H1 (cell line): ENCODE measurements at regions not wholly inside any gene's neighbourhood (a gene's known extent, or its start where the extent isn't known, plus 50 kb on each side); places are given as distances from the start of the nearest gene placed in this dataset.
A peak's percentile ranks its signal among the peaks of the same experiment; 100 is the strongest.

Experiments used
- CTCF ChIA-PET: fragments of 300-600 bp; sonication (Branson Sonifier 250); formaldehyde crosslinking; loops from one replicate; lab custom pipeline; 2021; ENCODE audit not compliant: partially characterized antibody; lab: Charles Lee
- POLR2A ChIA-PET: fragments of 300-600 bp; sonication (Branson Sonifier 250); formaldehyde crosslinking; loops from one replicate; lab custom pipeline; 2021; ENCODE audit warnings: inconsistent platforms; ENCODE audit not compliant: partially characterized antibody; lab: Charles Lee
- DNase-seq, 2 experiments: peaks; one replicate each; pipeline versions ENCODE4 v3.0.0 to v3.0.0-alpha.2; 2010 to 2022; ENCODE audit warnings: low spot score in 2 of 2, low read depth in 1 of 2, mixed read lengths in 1 of 2
- FAIRE-seq: peaks from 2 replicates; lab custom pipeline; 2011; peaks lifted over from hg19 to GRCh38; lab: Jason Lieb, UNC
- H2AFZ ChIP-seq: 2 replicates; pipeline ENCODE4 v1.8.1; 2012; ENCODE audit warnings: low read length, inconsistent platforms
- H2AK5ac ChIP-seq: 2 replicates; pipeline ENCODE4 v1.6.1; 2013; ENCODE audit warnings: low read depth, low read length
- H2BK120ac ChIP-seq: replicated peaks from 2 replicates; pipeline ENCODE3; 2013; ENCODE audit warnings: low read depth, low read length, inconsistent platforms
- H2BK12ac ChIP-seq: 2 replicates; pipeline ENCODE4 v1.6.1; 2013; ENCODE audit warnings: low read depth, low read length
- H2BK15ac ChIP-seq: 2 replicates; pipeline ENCODE4 v1.6.1; 2013; ENCODE audit warnings: low read length
- H2BK20ac ChIP-seq: 2 replicates; pipeline ENCODE4 v1.6.1; 2013; ENCODE audit warnings: low read length
- H2BK5ac ChIP-seq: 2 replicates; pipeline ENCODE4 v1.6.1; 2013; ENCODE audit warnings: low read depth, low read length
- H3K14ac ChIP-seq: 2 replicates; pipeline ENCODE4 v1.6.1; 2013; ENCODE audit warnings: inconsistent platforms; ENCODE audit not compliant: insufficient read length
- H3K18ac ChIP-seq: 2 replicates; pipeline ENCODE4 v1.6.1; 2013; ENCODE audit warnings: low read length; ENCODE audit errors: extremely low read depth
- H3K23ac ChIP-seq: 2 replicates; pipeline ENCODE4 v1.6.1; 2013; ENCODE audit warnings: inconsistent platforms; ENCODE audit not compliant: insufficient read length
- H3K23me2 ChIP-seq: 2 replicates; pipeline ENCODE4 v1.6.1; 2013; ENCODE audit warnings: low read depth, low read length
- H3K27ac ChIP-seq: 2 replicates; pipeline ENCODE4 v1.6.1; 2011; ENCODE audit warnings: low read depth, low read length, inconsistent platforms
- H3K27me3 ChIP-seq, 4 experiments: replicated peaks in 1 of 4; 1 replicate in 1 of 4; 2 replicates in 3 of 4; pipeline versions ENCODE4 v1.6.1 to v1.8.1; 2011 to 2013; ENCODE audit warnings: low read length in 3 of 4, mild to moderate bottlenecking in 3 of 4, inconsistent platforms in 2 of 4, mixed read lengths in 2 of 4, moderate library complexity in 1 of 4; ENCODE audit not compliant: control insufficient read depth in 3 of 4, insufficient read depth in 3 of 4; ENCODE audit errors: extremely low read depth in 1 of 4
- H3K36me3 ChIP-seq, 4 experiments: 2 replicates each; pipeline versions ENCODE4 v1.6.1 to v1.8.1; 2011 to 2013; ENCODE audit warnings: mild to moderate bottlenecking in 4 of 4, low read length in 3 of 4, moderate library complexity in 2 of 4, control low read depth in 1 of 4, inconsistent platforms in 1 of 4; ENCODE audit not compliant: insufficient read depth in 4 of 4, control insufficient read depth in 2 of 4
- H3K4ac ChIP-seq: replicated peaks from 2 replicates; pipeline ENCODE3; 2013; ENCODE audit warnings: low read length, low read depth, mixed read lengths, inconsistent platforms; ENCODE audit not compliant: insufficient read length
- H3K4me1 ChIP-seq, 4 experiments: replicated peaks in 1 of 4; 1 replicate in 1 of 4; 2 replicates in 3 of 4; pipeline versions ENCODE4 v1.6.1 to v1.8.1; 2011 to 2013; ENCODE audit warnings: low read length in 3 of 4, inconsistent platforms in 2 of 4, mixed read lengths in 1 of 4; ENCODE audit not compliant: insufficient read depth in 4 of 4, control insufficient read depth in 3 of 4
- H3K4me2 ChIP-seq, 2 experiments: 2 replicates each; pipeline versions ENCODE4 v1.6.1 to v1.8.1; 2011 to 2013; ENCODE audit warnings: low read depth in 2 of 2, low read length in 2 of 2, control low read depth in 1 of 2, inconsistent platforms in 1 of 2, mild to moderate bottlenecking in 1 of 2; ENCODE audit not compliant: insufficient read depth in 1 of 2
- H3K4me3 ChIP-seq, 4 experiments: fragments of 200-600, 300-600 bp in 1 of 4; sonication (generic), shearing (Covaris generic), sonication (Bioruptor Twin) in 1 of 4; 2 replicates each; pipeline versions ENCODE4 v1.5.1 to v1.8.1; 2011 to 2016; ENCODE audit warnings: low read length in 4 of 4, low read depth in 3 of 4, control low read depth in 2 of 4, inconsistent platforms in 2 of 4, mild to moderate bottlenecking in 2 of 4, mixed read lengths in 1 of 4, moderate library complexity in 1 of 4; ENCODE audit not compliant: insufficient read depth in 2 of 4; ENCODE audit errors: extremely low read depth in 1 of 4
- H3K56ac ChIP-seq: replicated peaks from 2 replicates; pipeline ENCODE3; 2013; ENCODE audit warnings: low read depth, mild to moderate bottlenecking, mixed read lengths, low read length, inconsistent platforms; ENCODE audit not compliant: insufficient read length
- H3K79me1 ChIP-seq: 2 replicates; pipeline ENCODE4 v1.6.1; 2013; ENCODE audit warnings: low read depth, low read length, control low read depth
- H3K79me2 ChIP-seq, 2 experiments: 2 replicates each; pipeline versions ENCODE4 v1.6.1 to v1.8.1; 2012 to 2013; ENCODE audit warnings: low read length in 2 of 2, mild to moderate bottlenecking in 2 of 2, inconsistent platforms in 1 of 2; ENCODE audit not compliant: insufficient read depth in 2 of 2, control insufficient read depth in 1 of 2
- H3K9ac ChIP-seq, 4 experiments: replicated peaks in 1 of 4; 1 replicate in 1 of 4; 2 replicates in 3 of 4; pipeline versions ENCODE4 v1.6.1 to v1.8.1; 2011 to 2013; ENCODE audit warnings: low read depth in 3 of 4, low read length in 3 of 4, control low read depth in 2 of 4, mild to moderate bottlenecking in 2 of 4, moderate library complexity in 2 of 4, inconsistent platforms in 1 of 4; ENCODE audit errors: extremely low read depth in 1 of 4
- H3K9me3 ChIP-seq, 2 experiments: 2 replicates each; pipeline versions ENCODE4 v1.6.1 to v1.8.1; 2012 to 2013; ENCODE audit warnings: mild to moderate bottlenecking in 2 of 2, moderate library complexity in 2 of 2, control low read depth in 1 of 2, inconsistent platforms in 1 of 2, low read depth in 1 of 2, low read length in 1 of 2, mixed read lengths in 1 of 2; ENCODE audit not compliant: insufficient read depth in 2 of 2
- H4K20me1 ChIP-seq, 2 experiments: replicated peaks in 1 of 2; 2 replicates each; pipeline versions ENCODE3 to v1.8.1; 2011 to 2013; ENCODE audit warnings: inconsistent platforms in 2 of 2, low read length in 2 of 2, mild to moderate bottlenecking in 1 of 2; ENCODE audit not compliant: insufficient read depth in 2 of 2, control insufficient read depth in 1 of 2
- H4K5ac ChIP-seq: 2 replicates; pipeline ENCODE4 v1.6.1; 2013; ENCODE audit warnings: low read length, low read depth, mixed read lengths, inconsistent platforms; ENCODE audit not compliant: insufficient read length
- H4K8ac ChIP-seq: 2 replicates; pipeline ENCODE4 v1.8.0; 2013; ENCODE audit warnings: mild to moderate bottlenecking, moderate library complexity, low read length, inconsistent platforms; ENCODE audit not compliant: insufficient read depth; ENCODE audit errors: extremely low read depth
- H4K91ac ChIP-seq: replicated peaks from 2 replicates; pipeline ENCODE3; 2013; ENCODE audit warnings: low read length, mixed read lengths, inconsistent platforms; ENCODE audit not compliant: insufficient read length
- CBX5 ChIP-seq: fragments of 300-800, 300-1000 bp; sonication (generic); IDR thresholded peaks from 2 replicates; pipeline ENCODE4 v1.7.1; 2016; ENCODE audit warnings: antibody characterized with exemption, low read length, low read depth
- EP300 ChIP-seq, 2 experiments: IDR thresholded peaks; 1 replicate in 1 of 2; 2 replicates in 1 of 2; pipeline ENCODE4 v1.6.1; 2011 to 2012; ENCODE audit warnings: low read depth in 2 of 2, low read length in 2 of 2, mild to moderate bottlenecking in 2 of 2, borderline replicate concordance in 1 of 2, inconsistent platforms in 1 of 2, moderate library complexity in 1 of 2
- KDM5A ChIP-seq: fragments of 200-600 bp; IDR thresholded peaks from 2 replicates; pipeline ENCODE4 v1.7.1; 2012; ENCODE audit warnings: mild to moderate bottlenecking, low read length, inconsistent platforms, mixed read lengths
- POLR2AphosphoS5 ChIP-seq: IDR thresholded peaks from 2 replicates; pipeline ENCODE4 v1.6.1; 2011; ENCODE audit warnings: low read depth, low read length
- SP1 ChIP-seq: IDR thresholded peaks from 2 replicates; pipeline ENCODE4 v1.6.1; 2011; ENCODE audit warnings: low read depth, low read length
- SUZ12 ChIP-seq: fragments of 200-600 bp; sonication (generic); IDR thresholded peaks from 2 replicates; pipeline ENCODE4 v1.6.1; 2012; ENCODE audit warnings: mild to moderate bottlenecking, inconsistent platforms, low read length, moderate library complexity, mixed read lengths
- TEAD4 ChIP-seq: IDR thresholded peaks from 2 replicates; pipeline ENCODE4 v1.6.1; 2012; ENCODE audit warnings: low read depth, low read length, inconsistent platforms, mixed read lengths
- WGBS, 2 experiments: shearing (Covaris generic) in 1 of 2; methylation state at CpG; one replicate each; pipeline versions ENCODE4 v1.1.6 to v1.1.7; 2013 to 2015; ENCODE audit warnings: low lambda C conversion rate in 2 of 2, mixed read lengths in 2 of 2, inconsistent platforms in 1 of 2, low coverage in 1 of 2, missing lambda C conversion rate in 1 of 2; ENCODE audit not compliant: insufficient replicate concordance in 2 of 2, insufficient coverage in 1 of 2, insufficient read length in 1 of 2; ENCODE audit errors: extremely low coverage in 1 of 2, missing lambda C conversion rate in 1 of 2; 5-methylcytosine and 5-hydroxymethylcytosine counted together
- TF ChIP-seq, protein P1 (sequence below): IDR thresholded peaks from 2 replicates; pipeline ENCODE4 v1.6.1; 2012; ENCODE audit warnings: low read length, inconsistent platforms
- TF ChIP-seq, protein P2 (sequence below): IDR thresholded peaks from 2 replicates; pipeline ENCODE4 v1.6.1; 2011; ENCODE audit warnings: low read length, improper control_type of control experiment

DNA sequence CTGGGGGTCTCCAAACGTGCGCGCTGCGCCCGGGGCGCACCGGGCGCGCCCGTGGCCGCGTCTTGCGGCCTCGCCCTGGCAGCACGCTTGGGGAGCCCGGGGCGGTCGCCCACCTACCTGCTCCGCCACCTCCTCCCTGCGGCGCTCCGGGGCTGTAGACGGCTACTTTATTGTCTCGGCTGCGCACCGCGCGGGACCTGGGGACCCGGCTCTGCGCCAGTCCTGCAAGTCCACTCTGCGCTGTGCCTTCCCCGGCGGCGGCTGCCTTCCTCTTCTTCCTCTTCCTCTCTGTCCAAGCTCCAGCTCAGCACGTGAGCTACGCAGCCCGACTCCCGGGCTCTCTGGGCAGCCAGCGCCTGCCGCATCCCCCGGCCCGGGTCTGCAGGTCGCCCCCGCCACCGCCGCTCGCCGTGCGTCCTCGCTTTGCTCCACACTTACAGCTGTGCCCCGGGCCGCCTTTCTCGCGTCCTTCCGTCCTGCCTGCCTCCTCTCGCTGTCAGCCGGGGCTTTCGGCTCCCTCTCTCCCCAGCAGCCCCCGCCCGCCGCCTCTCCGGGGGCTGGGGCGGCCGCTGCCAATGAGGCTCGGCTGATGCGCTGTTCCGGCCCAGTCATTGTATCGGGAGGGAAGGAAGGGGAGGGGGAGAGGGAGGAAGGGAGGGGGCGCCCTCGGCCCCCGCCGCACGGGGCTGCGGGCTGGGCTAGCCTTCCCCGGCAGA is 156.4 kb upstream of the FRMD4B start:
- no peak overlapping the region for H3K27ac ChIP-seq
- H3K23me2 ChIP-seq = peaks cover 11% of the 10 kb centered on the region
- H3K18ac ChIP-seq = peak overlapping the region; percentile 19; the same call in 1 of the 2 replicates
- no peaks in the 10 kb centered on the region; a peak in 2 of 7 replicates for H3K4me1 ChIP-seq
- WGBS, 2 experiments = 3% methylated on average over 37 of the region's 75 CpGs; no CpG with 5 or more reads in 1 of the 2 experiments
- no peak overlapping the region for H3K23ac ChIP-seq
- H3K79me2 ChIP-seq = 0 out of 4 replicates have a peak, but pooled peaks cover 0 to 4% of the 10 kb centered on the region in 2 experiments
- peaks cover 0 to 29% (median 14%) of the 10 kb centered on the region in 4 experiments; a peak in 6 of 7 replicates for H3K27me3 ChIP-seq
- DNase-seq (peak in 1 of 2 experiments; percentile 77), FAIRE-seq (no peak)
- H2BK20ac ChIP-seq = no peak overlapping the region
- no peak overlapping the region for H2BK5ac ChIP-seq
- peak overlapping the region; percentile 48; the same call in 1 of the 2 replicates for H4K8ac ChIP-seq
- H3K36me3 ChIP-seq = no peaks in the 10 kb centered on the region
- no peak overlapping the region; the same call in 1 of the 2 replicates for H2AFZ ChIP-seq
- no peaks in the 10 kb centered on the region for H3K79me1 ChIP-seq
- H3K14ac ChIP-seq = no peak overlapping the region
- no peak overlapping the region for H3K9ac ChIP-seq
- ChIA-PET CTCF (interaction anchor here (0.7 to 0.9 kb wide), 3 partner anchors 91 to 381 kb away, joined by 3 read pairs; no protein-coding TSS in a partner anchor), POLR2A (interaction anchor here (0.8 kb wide), 1 partner anchor 28 kb away, joined by 3 read pairs; no protein-coding TSS in a partner anchor)
- H4K20me1 ChIP-seq = no peaks in the 10 kb centered on the region
- H2AK5ac ChIP-seq = no peak overlapping the region
- peak overlapping the region; percentile 45 to 71 (median 54) for H3K4me3 ChIP-seq
- no peak overlapping the region for H2BK15ac ChIP-seq
- no peak overlapping the region for H3K56ac ChIP-seq
- H3K4me2 ChIP-seq = peak overlapping the region; percentile 76 to 84
- no peak overlapping the region for H4K5ac ChIP-seq
- H3K9me3 ChIP-seq = no peaks in the 10 kb centered on the region
- H2BK120ac ChIP-seq = no peak overlapping the region
- H4K91ac ChIP-seq = no peak overlapping the region
- H2BK12ac ChIP-seq = no peak overlapping the region; the same call in 1 of the 2 replicates
- no peak overlapping the region for H3K4ac ChIP-seq
- TF ChIP-seq, protein P1, sequence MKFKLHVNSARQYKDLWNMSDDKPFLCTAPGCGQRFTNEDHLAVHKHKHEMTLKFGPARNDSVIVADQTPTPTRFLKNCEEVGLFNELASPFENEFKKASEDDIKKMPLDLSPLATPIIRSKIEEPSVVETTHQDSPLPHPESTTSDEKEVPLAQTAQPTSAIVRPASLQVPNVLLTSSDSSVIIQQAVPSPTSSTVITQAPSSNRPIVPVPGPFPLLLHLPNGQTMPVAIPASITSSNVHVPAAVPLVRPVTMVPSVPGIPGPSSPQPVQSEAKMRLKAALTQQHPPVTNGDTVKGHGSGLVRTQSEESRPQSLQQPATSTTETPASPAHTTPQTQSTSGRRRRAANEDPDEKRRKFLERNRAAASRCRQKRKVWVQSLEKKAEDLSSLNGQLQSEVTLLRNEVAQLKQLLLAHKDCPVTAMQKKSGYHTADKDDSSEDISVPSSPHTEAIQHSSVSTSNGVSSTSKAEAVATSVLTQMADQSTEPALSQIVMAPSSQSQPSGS = no peak
- TF ChIP-seq, protein P2, sequence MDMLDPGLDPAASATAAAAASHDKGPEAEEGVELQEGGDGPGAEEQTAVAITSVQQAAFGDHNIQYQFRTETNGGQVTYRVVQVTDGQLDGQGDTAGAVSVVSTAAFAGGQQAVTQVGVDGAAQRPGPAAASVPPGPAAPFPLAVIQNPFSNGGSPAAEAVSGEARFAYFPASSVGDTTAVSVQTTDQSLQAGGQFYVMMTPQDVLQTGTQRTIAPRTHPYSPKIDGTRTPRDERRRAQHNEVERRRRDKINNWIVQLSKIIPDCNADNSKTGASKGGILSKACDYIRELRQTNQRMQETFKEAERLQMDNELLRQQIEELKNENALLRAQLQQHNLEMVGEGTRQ = no peak
- TF ChIP-seq KDM5A (no peak), EP300 (IDR thresholded peaks at IDR 0.05; ENCODE audit: borderline replicate concordance in 1 of 2, low read depth in 2 of 2, low read length in 2 of 2) (no peak), SUZ12 (peak; percentile 47; the same call in 1 of the 2 replicates), TEAD4 (no peak), SP1 (no peak), CBX5 (no peak), POLR2AphosphoS5 (no peak)
